ENCODE measurements at regions not wholly inside any gene's neighbourhood (a gene's known extent, or its start where the extent isn't known, plus 50 kb on each side); places are given as distances from the start of the nearest gene placed in this dataset.
"Not testable (repeated sequence)": the region's sequence is repeated elsewhere in the genome, so short reads cannot be mapped to it uniquely, and the experiment has no call there.

GRCh38 chr7:35908331-35909216 is 107.7 kb downstream of the SEPTIN7 start:
- DNase-seq (ENCODE audit: low read depth in 3 of 3, low spot score in 2 of 3) = no peak

- DNase-seq (ENCODE audit: low read depth in 3 of 3, low spot score in 2 of 3) = no peak
Measured at GRCh38 chr7:35909870-35910357, 109.1 kb downstream of the SEPTIN7 start.

- DNase-seq (ENCODE audit: low read depth in 3 of 3, low spot score in 2 of 3) = not testable (repeated sequence)
Measured at GRCh38 chr7:35910621-35911020, 109.8 kb downstream of the SEPTIN7 start.

- DNase-seq (ENCODE audit: low read depth in 3 of 3, low spot score in 2 of 3) = not testable (repeated sequence)
Measured at GRCh38 chr7:35913350-35913749, 112.5 kb downstream of the SEPTIN7 start.

GRCh38 chr7:35914214-35914613 is 113.4 kb downstream of the SEPTIN7 start:
- not testable (repeated sequence) for DNase-seq (ENCODE audit: low read depth in 3 of 3, low spot score in 2 of 3)

- DNase-seq (ENCODE audit: low read depth in 3 of 3, low spot score in 2 of 3) = not testable (repeated sequence)
Measured at GRCh38 chr7:35915247-35915955, 114.5 kb downstream of the SEPTIN7 start.

GRCh38 chr7:35918217-35918616 is 117.4 kb downstream of the SEPTIN7 start:
- not testable (repeated sequence) for DNase-seq (ENCODE audit: low read depth in 3 of 3, low spot score in 2 of 3)

- not testable (repeated sequence) for DNase-seq (ENCODE audit: low read depth in 3 of 3, low spot score in 2 of 3)
Measured at GRCh38 chr7:35919607-35920006, 118.8 kb downstream of the SEPTIN7 start.

- DNase-seq (ENCODE audit: low read depth in 3 of 3, low spot score in 2 of 3) = not testable (repeated sequence)
Measured at GRCh38 chr7:35921338-35921737, 120.5 kb downstream of the SEPTIN7 start.

GRCh38 chr7:35924668-35925067 is 123.8 kb downstream of the SEPTIN7 start:
- not testable (repeated sequence) for DNase-seq (ENCODE audit: low read depth in 3 of 3, low spot score in 2 of 3)

GRCh38 chr7:35926966-35927365 is 126.1 kb downstream of the SEPTIN7 start:
- DNase-seq (ENCODE audit: low read depth in 3 of 3, low spot score in 2 of 3) = not testable (repeated sequence)

GRCh38 chr7:35931134-35931533 is 130.3 kb downstream of the SEPTIN7 start:
- DNase-seq (ENCODE audit: low read depth in 3 of 3, low spot score in 2 of 3) = not testable (repeated sequence)

GRCh38 chr7:35931551-35931950 is 130.7 kb downstream of the SEPTIN7 start:
- not testable (repeated sequence) for DNase-seq (ENCODE audit: low read depth in 3 of 3, low spot score in 2 of 3)

- DNase-seq (ENCODE audit: low read depth in 3 of 3, low spot score in 2 of 3) = not testable (repeated sequence)
Measured at GRCh38 chr7:35940695-35941094, 139.8 kb downstream of the SEPTIN7 start.

- not testable (repeated sequence) for DNase-seq (ENCODE audit: low read depth in 3 of 3, low spot score in 2 of 3)
Measured at GRCh38 chr7:35945621-35946020, 144.8 kb downstream of the SEPTIN7 start.

- DNase-seq (ENCODE audit: low read depth in 3 of 3, low spot score in 2 of 3) = not testable (repeated sequence)
Measured at GRCh38 chr7:35955735-35956134, 154.9 kb downstream of the SEPTIN7 start.

GRCh38 chr7:35956988-35957387 is 156.1 kb downstream of the SEPTIN7 start:
- not testable (repeated sequence) for DNase-seq (ENCODE audit: low read depth in 3 of 3, low spot score in 2 of 3)

GRCh38 chr7:35961260-35961659 is 160.4 kb downstream of the SEPTIN7 start:
- DNase-seq (ENCODE audit: low read depth in 3 of 3, low spot score in 2 of 3) = not testable (repeated sequence)

GRCh38 chr7:35962607-35963006 is 161.8 kb downstream of the SEPTIN7 start:
- not testable (repeated sequence) for DNase-seq (ENCODE audit: low read depth in 3 of 3, low spot score in 2 of 3)

- DNase-seq (ENCODE audit: low read depth in 3 of 3, low spot score in 2 of 3) = no peak
Measured at GRCh38 chr7:35967366-35968139, 166.7 kb downstream of the SEPTIN7 start.
